ENCODE measurements at regions not wholly inside any gene's neighbourhood (a gene's known extent, or its start where the extent isn't known, plus 50 kb on each side); places are given as distances from the start of the nearest gene placed in this dataset.

- TF ChIP-seq POLR2AphosphoS5 (IDR thresholded peaks at IDR 0.05; ENCODE audit: low read depth, low read length) (no peak), SIN3A (IDR thresholded peaks at IDR 0.05; ENCODE audit: borderline replicate concordance, insufficient read depth, low read length) (no peak), REST (IDR thresholded peaks at IDR 0.05; ENCODE audit: insufficient read depth in 1 of 2, low read depth in 2 of 2, low read length in 2 of 2) (no peak), TAF1 (IDR thresholded peaks at IDR 0.05; ENCODE audit: borderline replicate concordance, insufficient read depth, low read length) (no peak), FOXP2 (optimal IDR thresholded peaks at IDR 0.05; ENCODE audit: borderline replicate concordance, extremely low read depth, extremely low read length, insufficient read depth) (no peak)
Measured at GRCh38 chr16:87231295-87231694, 85.9 kb downstream of the C16orf95 start.

- TF ChIP-seq REST (IDR thresholded peaks at IDR 0.05; ENCODE audit: insufficient read depth in 1 of 2, low read depth in 2 of 2, low read length in 2 of 2), result no peak
- TF ChIP-seq SIN3A (IDR thresholded peaks at IDR 0.05; ENCODE audit: borderline replicate concordance, insufficient read depth, low read length), result no peak
- TF ChIP-seq POLR2AphosphoS5 (IDR thresholded peaks at IDR 0.05; ENCODE audit: low read depth, low read length), result no peak
- no peak for TF ChIP-seq FOXP2 (optimal IDR thresholded peaks at IDR 0.05; ENCODE audit: borderline replicate concordance, extremely low read depth, extremely low read length, insufficient read depth)
- no peak for TF ChIP-seq TAF1 (IDR thresholded peaks at IDR 0.05; ENCODE audit: borderline replicate concordance, insufficient read depth, low read length)
Measured at GRCh38 chr16:87231911-87232310, 85.3 kb downstream of the C16orf95 start.

GRCh38 chr16:87233928-87234327, 83.3 kb downstream of the C16orf95 start:
- TF ChIP-seq REST (IDR thresholded peaks at IDR 0.05; ENCODE audit: insufficient read depth in 1 of 2, low read depth in 2 of 2, low read length in 2 of 2), result no peak
- no peak for TF ChIP-seq SIN3A (IDR thresholded peaks at IDR 0.05; ENCODE audit: borderline replicate concordance, insufficient read depth, low read length)
- TF ChIP-seq POLR2AphosphoS5 (IDR thresholded peaks at IDR 0.05; ENCODE audit: low read depth, low read length), result no peak

- TF ChIP-seq TAF1 (IDR thresholded peaks at IDR 0.05; ENCODE audit: borderline replicate concordance, insufficient read depth, low read length) (no peak), FOXP2 (optimal IDR thresholded peaks at IDR 0.05; ENCODE audit: borderline replicate concordance, extremely low read depth, extremely low read length, insufficient read depth) (no peak), POLR2AphosphoS5 (IDR thresholded peaks at IDR 0.05; ENCODE audit: low read depth, low read length) (no peak), REST (IDR thresholded peaks at IDR 0.05; ENCODE audit: insufficient read depth in 1 of 2, low read depth in 2 of 2, low read length in 2 of 2) (no peak), SIN3A (IDR thresholded peaks at IDR 0.05; ENCODE audit: borderline replicate concordance, insufficient read depth, low read length) (no peak)
Measured at GRCh38 chr16:87234601-87235000, 82.6 kb downstream of the C16orf95 start.

GRCh38 chr16:87235810-87236515, 81.2 kb downstream of the C16orf95 start:
- TF ChIP-seq POLR2AphosphoS5 (IDR thresholded peaks at IDR 0.05; ENCODE audit: low read depth, low read length), result no peak
- no peak for TF ChIP-seq FOXP2 (optimal IDR thresholded peaks at IDR 0.05; ENCODE audit: borderline replicate concordance, extremely low read depth, extremely low read length, insufficient read depth)
- TF ChIP-seq REST (IDR thresholded peaks at IDR 0.05; ENCODE audit: insufficient read depth in 1 of 2, low read depth in 2 of 2, low read length in 2 of 2), result no peak
- no peak for TF ChIP-seq SIN3A (IDR thresholded peaks at IDR 0.05; ENCODE audit: borderline replicate concordance, insufficient read depth, low read length)
- TF ChIP-seq TAF1 (IDR thresholded peaks at IDR 0.05; ENCODE audit: borderline replicate concordance, insufficient read depth, low read length), result no peak
